ENCODE measurements at regions not wholly inside any gene's neighbourhood (a gene's known extent, or its start where the extent isn't known, plus 50 kb on each side); places are given as distances from the start of the nearest gene placed in this dataset. TPM values are rescaled to one million over a fixed set of nuclear protein-coding genes. Genes with fewer than 3 reads are reported as not detected.

DNA sequence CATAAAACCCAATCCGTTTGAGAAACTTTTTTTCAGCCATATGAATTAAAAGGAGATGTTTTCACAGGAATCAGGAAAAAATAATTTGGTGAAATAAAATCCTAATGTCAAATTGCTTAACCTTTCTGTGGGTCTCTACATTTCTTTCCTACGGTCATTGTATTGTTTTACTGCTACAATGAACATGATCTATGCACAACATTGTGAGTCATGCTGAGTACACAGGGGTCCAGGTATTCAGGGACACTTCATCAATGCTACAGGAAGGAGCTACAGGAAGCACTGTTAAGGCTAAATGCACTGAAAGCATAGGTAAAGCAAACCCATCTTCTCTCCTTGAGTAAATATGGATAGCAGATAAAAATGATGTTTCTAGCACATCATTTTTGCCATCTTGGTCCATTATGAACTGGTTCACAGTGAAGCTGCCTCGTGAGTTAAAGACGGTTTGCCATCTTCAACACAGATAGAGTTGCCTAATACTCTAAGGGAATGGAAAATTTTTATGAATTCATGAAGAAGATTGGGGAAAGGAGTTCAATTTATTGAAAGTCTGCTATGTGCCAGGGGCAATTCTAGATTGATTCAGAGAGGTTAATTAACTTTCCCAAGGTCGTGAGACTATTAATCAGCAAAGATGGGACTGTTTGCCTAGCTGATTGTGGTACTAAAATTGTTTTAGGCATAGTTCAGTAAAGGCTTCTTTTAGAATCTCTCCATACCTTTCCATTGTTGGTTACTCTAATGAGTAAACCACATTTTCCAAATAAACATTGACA is 85.5 kb downstream of the DIRAS2 start:
- Histone ChIP-seq H3K9ac (ENCODE audit: insufficient read depth in 1 of 2, low read length in 2 of 2) (no peak overlapping the region), H3K36me3 (ENCODE audit: control insufficient read depth in 4 of 4, insufficient read depth in 4 of 4, low read length in 4 of 4) (no peaks in the 10 kb centered on the region), H3K27me3 (ENCODE audit: control insufficient read depth in 3 of 3, insufficient read depth in 3 of 3, low read length in 2 of 3) (no peaks in the 10 kb centered on the region), H3K4me1 (ENCODE audit: control insufficient read depth in 5 of 5, insufficient read depth in 5 of 5, low read length in 5 of 5) (no peaks in the 10 kb centered on the region), H3K4me3 (no peak overlapping the region), H3K27ac (ENCODE audit: low read depth in 1 of 2, low read length in 1 of 2) (no peak overlapping the region), H3K9me3 (ENCODE audit: control insufficient read depth in 4 of 4, insufficient read depth in 3 of 4, low read length in 3 of 4) (no peaks in the 10 kb centered on the region)
- no peak for ATAC-seq (ENCODE audit: insufficient read depth, low FRiP score)
- DNase-seq: no peak
- WGBS, 2 donors: 87 to 90% methylated on average over 5 of the region's 5 CpGs
- TF ChIP-seq, protein P1, sequence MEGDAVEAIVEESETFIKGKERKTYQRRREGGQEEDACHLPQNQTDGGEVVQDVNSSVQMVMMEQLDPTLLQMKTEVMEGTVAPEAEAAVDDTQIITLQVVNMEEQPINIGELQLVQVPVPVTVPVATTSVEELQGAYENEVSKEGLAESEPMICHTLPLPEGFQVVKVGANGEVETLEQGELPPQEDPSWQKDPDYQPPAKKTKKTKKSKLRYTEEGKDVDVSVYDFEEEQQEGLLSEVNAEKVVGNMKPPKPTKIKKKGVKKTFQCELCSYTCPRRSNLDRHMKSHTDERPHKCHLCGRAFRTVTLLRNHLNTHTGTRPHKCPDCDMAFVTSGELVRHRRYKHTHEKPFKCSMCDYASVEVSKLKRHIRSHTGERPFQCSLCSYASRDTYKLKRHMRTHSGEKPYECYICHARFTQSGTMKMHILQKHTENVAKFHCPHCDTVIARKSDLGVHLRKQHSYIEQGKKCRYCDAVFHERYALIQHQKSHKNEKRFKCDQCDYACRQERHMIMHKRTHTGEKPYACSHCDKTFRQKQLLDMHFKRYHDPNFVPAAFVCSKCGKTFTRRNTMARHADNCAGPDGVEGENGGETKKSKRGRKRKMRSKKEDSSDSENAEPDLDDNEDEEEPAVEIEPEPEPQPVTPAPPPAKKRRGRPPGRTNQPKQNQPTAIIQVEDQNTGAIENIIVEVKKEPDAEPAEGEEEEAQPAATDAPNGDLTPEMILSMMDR (IDR thresholded peaks at IDR 0.05; ENCODE audit: control extremely low read depth, extremely low read depth): no peak

DNA sequence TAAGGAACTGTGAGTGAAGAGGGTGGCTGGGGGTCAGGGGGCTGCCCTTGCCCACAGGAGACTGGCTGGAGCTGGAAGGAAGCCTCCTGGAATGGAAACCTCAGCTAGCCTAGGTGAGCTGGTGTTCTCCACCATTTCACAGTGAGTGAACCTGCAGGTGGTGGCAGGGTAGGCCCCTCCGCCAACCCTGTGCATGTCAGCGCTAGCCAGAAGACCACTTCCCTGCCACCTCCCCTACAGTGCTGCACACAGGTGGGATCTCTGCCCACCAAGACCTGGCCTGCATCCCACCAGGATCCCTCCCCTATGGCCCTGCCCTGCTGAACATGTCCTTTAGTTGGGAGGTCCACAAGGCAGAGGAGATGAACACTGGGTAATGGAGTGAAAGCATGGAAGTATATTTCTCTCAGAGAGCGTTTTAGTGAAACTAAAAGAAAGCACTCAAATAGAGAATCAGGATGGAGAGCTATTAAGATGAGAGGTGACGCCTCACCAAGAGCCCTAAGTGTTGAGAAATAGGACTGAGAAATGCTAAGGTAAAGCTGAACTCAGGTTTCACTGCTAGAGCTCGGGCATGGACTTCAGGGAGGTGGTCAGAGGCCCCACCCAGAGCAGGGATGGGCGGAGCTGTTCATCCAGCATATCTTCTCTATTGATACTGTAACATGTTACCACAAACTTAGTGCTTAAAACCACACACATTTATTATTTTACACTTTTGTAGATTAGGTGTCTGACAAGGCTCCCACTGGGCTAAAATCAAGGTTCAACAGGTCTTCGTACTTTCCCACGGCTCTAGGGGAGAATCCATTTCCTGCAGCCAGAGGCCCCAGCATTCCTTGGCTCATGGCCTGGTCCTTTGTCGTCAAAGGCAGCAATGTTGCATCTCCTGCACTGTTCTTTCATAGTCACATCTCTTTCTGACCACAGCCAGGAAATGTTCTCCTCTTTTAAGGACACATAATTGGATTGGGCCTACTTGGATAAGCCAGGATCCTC is 83.2 kb downstream of the DIRAS2 start:
- H3K27me3 ChIP-seq (ENCODE audit: control insufficient read depth in 3 of 3, insufficient read depth in 3 of 3, low read length in 2 of 3): no peaks in the 10 kb centered on the region
- WGBS, 2 donors: 75 to 87% methylated on average over 9 of the region's 9 CpGs

More for the DNA sequence above, 83.2 kb downstream of the DIRAS2 start:
- ATAC-seq (ENCODE audit: insufficient read depth, low FRiP score): no peak
- no peaks in the 10 kb centered on the region for H3K36me3 ChIP-seq (ENCODE audit: control insufficient read depth in 4 of 4, insufficient read depth in 4 of 4, low read length in 4 of 4)
- TF ChIP-seq, protein P1 (IDR thresholded peaks at IDR 0.05; ENCODE audit: control extremely low read depth, extremely low read depth): no peak
- H3K9me3 ChIP-seq (ENCODE audit: control insufficient read depth in 4 of 4, insufficient read depth in 3 of 4, low read length in 3 of 4): no peaks in the 10 kb centered on the region
- H3K4me3 ChIP-seq: no peak overlapping the region
- DNase-seq: no peak
- no peak overlapping the region for H3K9ac ChIP-seq (ENCODE audit: insufficient read depth in 1 of 2, low read length in 2 of 2)
- no peak overlapping the region for H3K27ac ChIP-seq (ENCODE audit: low read depth in 1 of 2, low read length in 1 of 2)
- H3K4me1 ChIP-seq (ENCODE audit: control insufficient read depth in 5 of 5, insufficient read depth in 5 of 5, low read length in 5 of 5): no peaks in the 10 kb centered on the region

Small RNAs in the stretch of these regions (small RNA-seq; reads per million reads assigned to genes)
- gene AL161629.2 (ENCODE audit: low replicate concordance) (not detected), gene MIR4290 (ENCODE audit: low replicate concordance) (not detected)
